ENCODE measurements at regions not wholly inside any gene's neighbourhood (a gene's known extent, or its start where the extent isn't known, plus 50 kb on each side); places are given as distances from the start of the nearest gene placed in this dataset.

GRCh38 chr13:58979851-58980250 is 1183.9 kb downstream of the DIAPH3 start (continued):
- TF ChIP-seq, protein P1, sequence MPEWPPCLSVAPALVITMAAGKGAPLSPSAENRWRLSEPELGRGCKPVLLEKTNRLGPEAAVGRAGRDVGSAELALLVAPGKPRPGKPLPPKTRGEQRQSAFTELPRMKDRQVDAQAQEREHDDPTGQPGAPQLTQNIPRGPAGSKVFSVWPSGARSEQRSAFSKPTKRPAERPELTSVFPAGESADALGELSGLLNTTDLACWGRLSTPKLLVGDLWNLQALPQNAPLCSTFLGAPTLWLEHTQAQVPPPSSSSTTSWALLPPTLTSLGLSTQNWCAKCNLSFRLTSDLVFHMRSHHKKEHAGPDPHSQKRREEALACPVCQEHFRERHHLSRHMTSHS (tag by site-specific recombination; IDR thresholded peaks at IDR 0.05) = no peak
- TF ChIP-seq ZBTB20 (tag by site-specific recombination; IDR thresholded peaks at IDR 0.05) = no peak
- no peak for TF ChIP-seq ZNF529 (tag by site-specific recombination; IDR thresholded peaks at IDR 0.05; ENCODE audit: insufficient replicate concordance)
- TF ChIP-seq ZNF610 (tag by site-specific recombination; IDR thresholded peaks at IDR 0.05; ENCODE audit: borderline replicate concordance) = no peak
- TF ChIP-seq, protein P2, sequence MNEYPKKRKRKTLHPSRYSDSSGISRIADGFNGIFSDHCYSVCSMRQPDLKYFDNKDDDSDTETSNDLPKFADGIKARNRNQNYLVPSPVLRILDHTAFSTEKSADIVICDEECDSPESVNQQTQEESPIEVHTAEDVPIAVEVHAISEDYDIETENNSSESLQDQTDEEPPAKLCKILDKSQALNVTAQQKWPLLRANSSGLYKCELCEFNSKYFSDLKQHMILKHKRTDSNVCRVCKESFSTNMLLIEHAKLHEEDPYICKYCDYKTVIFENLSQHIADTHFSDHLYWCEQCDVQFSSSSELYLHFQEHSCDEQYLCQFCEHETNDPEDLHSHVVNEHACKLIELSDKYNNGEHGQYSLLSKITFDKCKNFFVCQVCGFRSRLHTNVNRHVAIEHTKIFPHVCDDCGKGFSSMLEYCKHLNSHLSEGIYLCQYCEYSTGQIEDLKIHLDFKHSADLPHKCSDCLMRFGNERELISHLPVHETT (tag by site-specific recombination; IDR thresholded peaks at IDR 0.05) = no peak
- no peak for TF ChIP-seq ZNF350 (tag by site-specific recombination; IDR thresholded peaks at IDR 0.05)
- TF ChIP-seq, protein P3, sequence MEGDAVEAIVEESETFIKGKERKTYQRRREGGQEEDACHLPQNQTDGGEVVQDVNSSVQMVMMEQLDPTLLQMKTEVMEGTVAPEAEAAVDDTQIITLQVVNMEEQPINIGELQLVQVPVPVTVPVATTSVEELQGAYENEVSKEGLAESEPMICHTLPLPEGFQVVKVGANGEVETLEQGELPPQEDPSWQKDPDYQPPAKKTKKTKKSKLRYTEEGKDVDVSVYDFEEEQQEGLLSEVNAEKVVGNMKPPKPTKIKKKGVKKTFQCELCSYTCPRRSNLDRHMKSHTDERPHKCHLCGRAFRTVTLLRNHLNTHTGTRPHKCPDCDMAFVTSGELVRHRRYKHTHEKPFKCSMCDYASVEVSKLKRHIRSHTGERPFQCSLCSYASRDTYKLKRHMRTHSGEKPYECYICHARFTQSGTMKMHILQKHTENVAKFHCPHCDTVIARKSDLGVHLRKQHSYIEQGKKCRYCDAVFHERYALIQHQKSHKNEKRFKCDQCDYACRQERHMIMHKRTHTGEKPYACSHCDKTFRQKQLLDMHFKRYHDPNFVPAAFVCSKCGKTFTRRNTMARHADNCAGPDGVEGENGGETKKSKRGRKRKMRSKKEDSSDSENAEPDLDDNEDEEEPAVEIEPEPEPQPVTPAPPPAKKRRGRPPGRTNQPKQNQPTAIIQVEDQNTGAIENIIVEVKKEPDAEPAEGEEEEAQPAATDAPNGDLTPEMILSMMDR (tag by site-specific recombination; IDR thresholded peaks at IDR 0.05) = no peak
- no peak for TF ChIP-seq ZNF660 (tag by site-specific recombination; IDR thresholded peaks at IDR 0.05)

DNA sequence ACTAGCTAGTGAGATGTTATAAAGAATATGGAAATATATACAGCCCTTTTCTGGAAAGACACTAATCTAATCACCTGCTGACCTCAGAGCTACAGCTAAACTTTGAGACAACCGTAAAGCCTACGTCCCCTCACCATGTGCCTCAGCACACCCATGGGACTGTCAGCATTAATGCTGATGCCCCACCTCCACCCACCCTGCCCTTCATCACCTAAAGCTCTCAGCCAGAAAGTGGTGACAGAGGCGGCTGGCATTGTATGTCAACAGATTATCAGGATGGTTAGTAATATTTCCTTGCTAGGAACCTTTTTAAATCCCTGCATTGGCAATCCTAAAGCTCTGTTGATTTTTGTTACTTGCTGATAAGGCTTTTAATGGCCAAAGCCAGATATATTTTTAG is 1177.9 kb downstream of the DIAPH3 start:
- Histone ChIP-seq H3K36me3 (ENCODE audit: control insufficient read depth in 2 of 2, insufficient read depth in 1 of 2, low read length in 2 of 2) (no peaks in the 10 kb centered on the region), H3K4me1 (ENCODE audit: control insufficient read depth, insufficient read depth, low read length) (no peaks in the 10 kb centered on the region), H3K9me3 (ENCODE audit: control insufficient read depth, insufficient read depth, low read depth, low read length) (no peaks in the 10 kb centered on the region), H3K27ac (ENCODE audit: extremely low read depth, low read depth, low read length) (no peak overlapping the region), H3K4me3 (ENCODE audit: low read depth, low read length) (no peak overlapping the region)
- ChIA-PET CTCF (no interaction called here), POLR2A (no interaction called here)
- TF ChIP-seq ZNF23 (tag by site-specific recombination; IDR thresholded peaks at IDR 0.05; ENCODE audit: borderline replicate concordance) = no peak
- no peak for TF ChIP-seq EGR2 (tag by site-specific recombination; IDR thresholded peaks at IDR 0.05; ENCODE audit: low read depth)

- no peaks in the 10 kb centered on the region for H3K9me3 ChIP-seq (ENCODE audit: control insufficient read depth, insufficient read depth, low read depth, low read length)
- ChIA-PET CTCF (no interaction called here), POLR2A (no interaction called here)
- no peak overlapping the region for H3K27ac ChIP-seq (ENCODE audit: extremely low read depth, low read depth, low read length)
- H3K36me3 ChIP-seq (ENCODE audit: control insufficient read depth in 2 of 2, insufficient read depth in 1 of 2, low read length in 2 of 2) = no peaks in the 10 kb centered on the region
- no peak overlapping the region for H3K4me3 ChIP-seq (ENCODE audit: low read depth, low read length)
- TF ChIP-seq ZNF776 (tag by site-specific recombination; IDR thresholded peaks at IDR 0.05; ENCODE audit: borderline replicate concordance) = no peak
- TF ChIP-seq, protein P4, sequence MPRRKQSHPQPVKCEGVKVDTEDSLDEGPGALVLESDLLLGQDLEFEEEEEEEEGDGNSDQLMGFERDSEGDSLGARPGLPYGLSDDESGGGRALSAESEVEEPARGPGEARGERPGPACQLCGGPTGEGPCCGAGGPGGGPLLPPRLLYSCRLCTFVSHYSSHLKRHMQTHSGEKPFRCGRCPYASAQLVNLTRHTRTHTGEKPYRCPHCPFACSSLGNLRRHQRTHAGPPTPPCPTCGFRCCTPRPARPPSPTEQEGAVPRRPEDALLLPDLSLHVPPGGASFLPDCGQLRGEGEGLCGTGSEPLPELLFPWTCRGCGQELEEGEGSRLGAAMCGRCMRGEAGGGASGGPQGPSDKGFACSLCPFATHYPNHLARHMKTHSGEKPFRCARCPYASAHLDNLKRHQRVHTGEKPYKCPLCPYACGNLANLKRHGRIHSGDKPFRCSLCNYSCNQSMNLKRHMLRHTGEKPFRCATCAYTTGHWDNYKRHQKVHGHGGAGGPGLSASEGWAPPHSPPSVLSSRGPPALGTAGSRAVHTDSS (tag by site-specific recombination; IDR thresholded peaks at IDR 0.05) = no peak
- TF ChIP-seq ZNF677 (tag by site-specific recombination; IDR thresholded peaks at IDR 0.05) = no peak
- TF ChIP-seq, protein P5, sequence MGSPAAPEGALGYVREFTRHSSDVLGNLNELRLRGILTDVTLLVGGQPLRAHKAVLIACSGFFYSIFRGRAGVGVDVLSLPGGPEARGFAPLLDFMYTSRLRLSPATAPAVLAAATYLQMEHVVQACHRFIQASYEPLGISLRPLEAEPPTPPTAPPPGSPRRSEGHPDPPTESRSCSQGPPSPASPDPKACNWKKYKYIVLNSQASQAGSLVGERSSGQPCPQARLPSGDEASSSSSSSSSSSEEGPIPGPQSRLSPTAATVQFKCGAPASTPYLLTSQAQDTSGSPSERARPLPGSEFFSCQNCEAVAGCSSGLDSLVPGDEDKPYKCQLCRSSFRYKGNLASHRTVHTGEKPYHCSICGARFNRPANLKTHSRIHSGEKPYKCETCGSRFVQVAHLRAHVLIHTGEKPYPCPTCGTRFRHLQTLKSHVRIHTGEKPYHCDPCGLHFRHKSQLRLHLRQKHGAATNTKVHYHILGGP (tag by site-specific recombination; IDR thresholded peaks at IDR 0.05) = no peak
- no peak for TF ChIP-seq ZNF202 (tag by site-specific recombination; IDR thresholded peaks at IDR 0.05; ENCODE audit: borderline replicate concordance)
- no peak for TF ChIP-seq ZNF10 (tag by site-specific recombination; IDR thresholded peaks at IDR 0.05)
- TF ChIP-seq ZNF596 (tag by site-specific recombination; IDR thresholded peaks at IDR 0.05) = no peak
- TF ChIP-seq ZNF114 (tag by site-specific recombination; IDR thresholded peaks at IDR 0.05) = no peak
- TF ChIP-seq, protein P6, sequence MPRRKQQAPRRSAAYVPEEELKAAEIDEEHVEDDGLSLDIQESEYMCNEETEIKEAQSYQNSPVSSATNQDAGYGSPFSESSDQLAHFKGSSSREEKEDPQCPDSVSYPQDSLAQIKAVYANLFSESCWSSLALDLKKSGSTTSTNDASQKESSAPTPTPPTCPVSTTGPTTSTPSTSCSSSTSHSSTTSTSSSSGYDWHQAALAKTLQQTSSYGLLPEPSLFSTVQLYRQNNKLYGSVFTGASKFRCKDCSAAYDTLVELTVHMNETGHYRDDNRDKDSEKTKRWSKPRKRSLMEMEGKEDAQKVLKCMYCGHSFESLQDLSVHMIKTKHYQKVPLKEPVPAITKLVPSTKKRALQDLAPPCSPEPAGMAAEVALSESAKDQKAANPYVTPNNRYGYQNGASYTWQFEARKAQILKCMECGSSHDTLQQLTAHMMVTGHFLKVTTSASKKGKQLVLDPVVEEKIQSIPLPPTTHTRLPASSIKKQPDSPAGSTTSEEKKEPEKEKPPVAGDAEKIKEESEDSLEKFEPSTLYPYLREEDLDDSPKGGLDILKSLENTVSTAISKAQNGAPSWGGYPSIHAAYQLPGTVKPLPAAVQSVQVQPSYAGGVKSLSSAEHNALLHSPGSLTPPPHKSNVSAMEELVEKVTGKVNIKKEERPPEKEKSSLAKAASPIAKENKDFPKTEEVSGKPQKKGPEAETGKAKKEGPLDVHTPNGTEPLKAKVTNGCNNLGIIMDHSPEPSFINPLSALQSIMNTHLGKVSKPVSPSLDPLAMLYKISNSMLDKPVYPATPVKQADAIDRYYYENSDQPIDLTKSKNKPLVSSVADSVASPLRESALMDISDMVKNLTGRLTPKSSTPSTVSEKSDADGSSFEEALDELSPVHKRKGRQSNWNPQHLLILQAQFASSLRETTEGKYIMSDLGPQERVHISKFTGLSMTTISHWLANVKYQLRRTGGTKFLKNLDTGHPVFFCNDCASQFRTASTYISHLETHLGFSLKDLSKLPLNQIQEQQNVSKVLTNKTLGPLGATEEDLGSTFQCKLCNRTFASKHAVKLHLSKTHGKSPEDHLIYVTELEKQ (tag by site-specific recombination; IDR thresholded peaks at IDR 0.05; ENCODE audit: borderline replicate concordance) = no peak
- TF ChIP-seq ZNF18 (tag by site-specific recombination; IDR thresholded peaks at IDR 0.05) = no peak
- TF ChIP-seq OVOL3 (tag by site-specific recombination; IDR thresholded peaks at IDR 0.05) = no peak
- H3K4me1 ChIP-seq (ENCODE audit: control insufficient read depth, insufficient read depth, low read length) = no peaks in the 10 kb centered on the region
These were observed 1174.2 kb downstream of the DIAPH3 start for GRCh38 chr13:58989556-58989955.

Data from HEK293 (cell line).